Activated T-cell treated with anti-CD3 and anti-CD28 coated beads, Interleukin-2, amount 50 U/mL, for 24 hours (primary cell): ENCODE measurements at regions not wholly inside any gene's neighbourhood (a gene's known extent, or its start where the extent isn't known, plus 50 kb on each side); places are given as distances from the start of the nearest gene placed in this dataset.

Source experiments
- DNase-seq: peaks from one replicate; pipeline ENCODE4 v3.0.0-alpha.2; 2020
- H3K27ac Mint-ChIP-seq: 2 replicates; pipeline ENCODE4 v1.8.0; 2020; ENCODE audit warnings: mild to moderate bottlenecking, mixed read lengths
- H3K27me3 Mint-ChIP-seq: 2 replicates; pipeline ENCODE4 v1.8.0; 2020; ENCODE audit warnings: mixed read lengths
- H3K36me3 Mint-ChIP-seq: 2 replicates; pipeline ENCODE4 v1.8.0; 2020; ENCODE audit warnings: low read depth, mixed read lengths
- H3K4me1 Mint-ChIP-seq: 2 replicates; pipeline ENCODE4 v1.8.0; 2020; ENCODE audit warnings: low read depth, mixed read lengths
- H3K4me3 Mint-ChIP-seq: 2 replicates; pipeline ENCODE4 v1.8.0; 2020; ENCODE audit warnings: mild to moderate bottlenecking, moderate library complexity, mixed read lengths
- H3K9me3 Mint-ChIP-seq: 2 replicates; pipeline ENCODE4 v1.8.0; 2020; ENCODE audit warnings: mixed read lengths

GRCh38 chr5:103498800-103499551, 63.6 kb downstream of the NUDT12 start:
- H3K27me3 Mint-ChIP-seq = peaks cover 30% of the 10 kb centered on the region
- H3K27ac Mint-ChIP-seq = no peak overlapping the region
- no peaks in the 10 kb centered on the region for H3K36me3 Mint-ChIP-seq
- no peak overlapping the region for H3K4me3 Mint-ChIP-seq
- no peaks in the 10 kb centered on the region for H3K4me1 Mint-ChIP-seq
- no peaks in the 10 kb centered on the region for H3K9me3 Mint-ChIP-seq
- DNase-seq = no peak

DNA sequence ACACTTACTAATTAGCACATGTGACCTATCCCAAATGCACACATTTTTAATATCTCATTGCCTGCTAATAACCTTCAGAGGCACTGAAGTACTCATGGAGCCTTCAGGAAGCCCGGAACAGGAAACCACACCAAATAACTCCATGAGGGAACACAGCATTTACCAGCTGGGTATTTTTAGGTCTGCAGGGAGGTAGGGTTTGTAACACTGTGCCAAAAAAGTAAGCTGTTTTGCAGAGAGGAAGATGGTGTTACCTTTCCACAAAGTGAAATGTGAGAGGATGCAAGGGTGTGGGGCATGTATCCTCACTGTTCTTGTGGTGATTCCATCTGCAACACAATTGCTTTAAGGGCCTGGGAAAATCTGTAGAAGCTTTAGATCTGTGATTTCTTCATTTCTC, 64.4 kb downstream of the NUDT12 start:
- no peak for DNase-seq
- Mint-ChIP-seq H3K36me3 (no peaks in the 10 kb centered on the region), H3K27me3 (peaks cover 27% of the 10 kb centered on the region), H3K9me3 (no peaks in the 10 kb centered on the region), H3K27ac (no peak overlapping the region), H3K4me3 (no peak overlapping the region), H3K4me1 (no peaks in the 10 kb centered on the region)

- Mint-ChIP-seq H3K4me3 (no peak overlapping the region), H3K27me3 (peaks cover 27% of the 10 kb centered on the region), H3K9me3 (no peaks in the 10 kb centered on the region), H3K4me1 (no peaks in the 10 kb centered on the region), H3K27ac (no peak overlapping the region), H3K36me3 (no peaks in the 10 kb centered on the region)
- no peak for DNase-seq
These were observed 64.8 kb downstream of the NUDT12 start for GRCh38 chr5:103497781-103498180.

- H3K4me1 Mint-ChIP-seq = peaks cover 2% of the 10 kb centered on the region
- no peaks in the 10 kb centered on the region for H3K36me3 Mint-ChIP-seq
- DNase-seq = no peak
- H3K9me3 Mint-ChIP-seq = no peaks in the 10 kb centered on the region
- no peak overlapping the region for H3K27ac Mint-ChIP-seq
- H3K4me3 Mint-ChIP-seq = no peak overlapping the region
- peaks cover 16% of the 10 kb centered on the region for H3K27me3 Mint-ChIP-seq
These were observed 72.4 kb downstream of the NUDT12 start for GRCh38 chr5:103490030-103490739.

GRCh38 chr5:103489307-103489706, 73.3 kb downstream of the NUDT12 start:
- Mint-ChIP-seq H3K4me1 (peaks cover 2% of the 10 kb centered on the region), H3K27me3 (peaks cover 11% of the 10 kb centered on the region), H3K4me3 (no peak overlapping the region), H3K9me3 (no peaks in the 10 kb centered on the region), H3K27ac (no peak overlapping the region), H3K36me3 (no peaks in the 10 kb centered on the region)
- DNase-seq = no peak

- H3K36me3 Mint-ChIP-seq = no peaks in the 10 kb centered on the region
- peaks cover 2% of the 10 kb centered on the region for H3K4me1 Mint-ChIP-seq
- H3K27ac Mint-ChIP-seq = no peak overlapping the region
- no peaks in the 10 kb centered on the region for H3K9me3 Mint-ChIP-seq
- DNase-seq = no peak
- H3K4me3 Mint-ChIP-seq = no peak overlapping the region
- peaks cover 10% of the 10 kb centered on the region for H3K27me3 Mint-ChIP-seq
These were observed 74.6 kb downstream of the NUDT12 start for GRCh38 chr5:103487822-103488493.

DNA sequence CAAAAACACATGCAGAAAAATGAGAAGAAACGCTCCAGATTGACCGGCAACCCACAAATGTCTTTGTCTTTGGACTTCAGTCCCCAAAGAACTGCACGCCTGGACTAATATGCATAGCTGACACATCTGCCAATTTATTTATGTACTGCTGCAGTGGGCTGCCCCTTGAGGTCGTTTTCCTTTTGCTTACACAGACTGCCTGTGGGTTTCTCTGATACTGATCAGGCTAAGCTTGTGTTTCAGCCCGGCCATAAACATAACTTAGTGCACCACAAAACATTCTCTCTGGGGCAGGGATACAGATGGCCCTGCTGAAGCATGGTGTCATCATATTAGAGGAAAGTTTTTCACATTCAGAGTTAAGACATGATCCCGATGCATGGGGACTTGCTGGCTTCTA, 75.4 kb downstream of the NUDT12 start:
- H3K27ac Mint-ChIP-seq = no peak overlapping the region
- no peak for DNase-seq
- peaks cover 2% of the 10 kb centered on the region for H3K4me1 Mint-ChIP-seq
- no peaks in the 10 kb centered on the region for H3K9me3 Mint-ChIP-seq
- H3K27me3 Mint-ChIP-seq = peaks cover 8% of the 10 kb centered on the region
- no peaks in the 10 kb centered on the region for H3K36me3 Mint-ChIP-seq
- H3K4me3 Mint-ChIP-seq = no peak overlapping the region

DNA sequence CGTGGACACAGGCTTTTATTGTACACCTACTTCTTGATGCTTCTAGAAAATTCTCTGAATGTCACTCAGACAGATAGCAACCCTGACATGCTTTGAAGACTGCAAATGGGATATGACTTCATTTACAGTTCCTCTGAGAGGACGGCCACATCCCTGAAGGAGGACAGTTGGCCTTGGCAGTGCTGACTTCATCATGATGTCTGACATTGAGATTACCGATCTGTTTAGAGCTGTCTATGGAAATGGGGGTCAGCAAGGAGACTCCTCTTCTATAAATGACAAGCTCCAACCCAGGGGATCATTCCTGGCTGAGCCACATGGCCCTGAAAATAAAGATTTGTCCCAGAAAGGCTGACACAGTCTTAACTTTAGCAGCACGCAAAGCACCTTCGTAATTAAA, 75.8 kb downstream of the NUDT12 start:
- Mint-ChIP-seq H3K27ac (no peak overlapping the region), H3K9me3 (no peaks in the 10 kb centered on the region), H3K36me3 (no peaks in the 10 kb centered on the region), H3K4me3 (no peak overlapping the region), H3K4me1 (peaks cover 2% of the 10 kb centered on the region), H3K27me3 (peaks cover 7% of the 10 kb centered on the region)
- no peak for DNase-seq

GRCh38 chr5:103480246-103480645, 82.3 kb downstream of the NUDT12 start:
- DNase-seq = no peak
- Mint-ChIP-seq H3K27me3 (peaks cover 7% of the 10 kb centered on the region), H3K4me1 (no peaks in the 10 kb centered on the region)

DNA sequence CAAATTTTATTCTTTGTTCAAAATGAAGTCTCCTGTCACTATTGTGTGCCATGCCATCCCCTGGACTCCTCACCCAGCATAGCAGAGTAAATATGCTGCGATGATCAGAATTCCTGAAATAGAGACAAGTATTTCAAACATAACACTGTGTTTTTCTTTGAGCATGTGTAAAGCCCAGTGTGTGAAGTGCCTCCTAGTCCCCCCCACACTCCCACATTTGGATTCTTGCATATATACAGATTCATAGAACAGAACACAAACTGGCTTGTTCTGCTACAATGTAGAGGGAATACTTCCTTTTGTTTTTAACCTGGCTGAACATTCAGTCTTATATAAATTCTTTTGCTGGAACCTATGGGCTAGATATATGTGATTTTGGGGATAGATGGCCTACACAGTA, 84.9 kb downstream of the NUDT12 start:
- no peaks in the 10 kb centered on the region for H3K4me1 Mint-ChIP-seq
- peaks cover 11% of the 10 kb centered on the region for H3K27me3 Mint-ChIP-seq
- no peak overlapping the region for H3K27ac Mint-ChIP-seq
- no peak overlapping the region for H3K4me3 Mint-ChIP-seq
- H3K36me3 Mint-ChIP-seq = no peaks in the 10 kb centered on the region
- no peak for DNase-seq
- H3K9me3 Mint-ChIP-seq = no peaks in the 10 kb centered on the region

More at GRCh38 chr5:103480246-103480645, 82.3 kb downstream of the NUDT12 start:
- Mint-ChIP-seq H3K36me3 (no peaks in the 10 kb centered on the region), H3K9me3 (no peaks in the 10 kb centered on the region), H3K27ac (no peak overlapping the region), H3K4me3 (no peak overlapping the region)

DNA sequence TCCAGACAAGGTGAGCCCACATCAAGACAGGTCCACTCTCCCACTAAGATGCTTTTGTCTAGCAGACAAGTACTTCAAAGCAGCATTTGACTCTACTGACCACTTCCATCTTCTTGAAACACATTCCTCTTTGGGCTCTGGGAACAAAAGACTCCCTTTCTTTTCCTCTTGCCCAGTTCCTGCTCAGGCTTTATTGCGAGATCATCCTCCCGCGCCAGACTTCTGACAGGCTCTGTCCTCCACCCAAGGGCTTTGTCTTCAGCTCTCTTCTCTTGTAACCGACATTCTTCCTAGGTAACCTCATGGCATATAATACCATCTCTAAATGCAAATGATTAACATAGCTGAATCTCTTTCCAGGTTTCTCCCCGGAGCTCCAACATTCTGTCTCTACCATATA, 85.8 kb downstream of the NUDT12 start:
- peaks cover 11% of the 10 kb centered on the region for H3K27me3 Mint-ChIP-seq
- no peak overlapping the region for H3K4me3 Mint-ChIP-seq
- no peaks in the 10 kb centered on the region for H3K9me3 Mint-ChIP-seq
- no peaks in the 10 kb centered on the region for H3K36me3 Mint-ChIP-seq
- H3K27ac Mint-ChIP-seq = no peak overlapping the region
- DNase-seq = no peak
- H3K4me1 Mint-ChIP-seq = no peaks in the 10 kb centered on the region

DNA sequence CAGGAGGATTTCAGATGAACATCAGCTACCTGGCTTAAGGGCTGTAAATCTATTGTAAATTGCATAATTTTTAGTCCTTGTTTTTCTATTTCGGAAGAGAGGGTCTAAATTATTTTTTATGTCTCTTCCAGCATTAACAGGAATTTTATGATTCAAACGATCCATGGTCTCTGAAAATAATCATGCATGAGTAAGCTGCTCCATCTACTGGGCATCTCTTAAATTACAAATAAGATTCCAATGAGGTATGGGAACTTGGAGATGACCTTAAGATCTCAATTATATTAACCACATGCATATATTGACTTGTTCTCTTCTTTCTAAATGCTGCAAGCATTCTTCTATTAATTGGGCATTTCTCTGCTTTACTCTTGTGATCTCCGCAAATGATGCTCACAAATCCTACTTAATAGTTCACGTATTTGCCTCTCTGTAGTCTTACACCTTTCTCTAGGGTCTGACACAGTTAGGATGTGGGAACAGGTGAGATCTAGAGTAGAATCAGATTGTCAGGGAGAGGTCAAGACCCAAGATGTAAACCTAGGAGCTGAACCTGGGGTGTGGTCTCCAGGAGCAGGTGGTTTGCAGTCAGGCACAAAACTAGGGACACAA, 86.9 kb downstream of the NUDT12 start:
- no peaks in the 10 kb centered on the region for H3K9me3 Mint-ChIP-seq
- DNase-seq = no peak
- no peak overlapping the region for H3K27ac Mint-ChIP-seq
- no peaks in the 10 kb centered on the region for H3K4me1 Mint-ChIP-seq
- H3K4me3 Mint-ChIP-seq = no peak overlapping the region
- no peaks in the 10 kb centered on the region for H3K36me3 Mint-ChIP-seq
- peaks cover 18% of the 10 kb centered on the region for H3K27me3 Mint-ChIP-seq

DNA sequence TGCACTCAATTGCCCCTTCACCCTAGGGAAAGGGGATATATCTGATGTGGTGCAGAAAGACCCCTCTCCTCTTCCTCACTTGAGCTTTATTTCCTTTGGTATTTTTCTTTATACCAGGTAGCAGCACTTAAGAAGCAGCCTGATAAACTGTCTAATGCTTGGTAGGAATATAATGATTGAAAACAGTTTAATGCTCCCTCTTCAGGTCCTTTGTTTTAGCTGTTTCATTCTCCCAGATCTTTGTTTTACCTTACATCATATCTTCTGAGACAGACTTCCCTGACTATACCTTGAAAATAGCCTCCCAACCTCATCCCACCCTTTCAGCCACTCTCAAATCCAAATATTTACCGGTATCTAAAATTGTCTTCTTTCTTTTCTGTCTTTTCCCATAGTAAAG, 87.9 kb downstream of the NUDT12 start:
- Mint-ChIP-seq H3K4me1 (no peaks in the 10 kb centered on the region), H3K4me3 (no peak overlapping the region), H3K27me3 (peaks cover 18% of the 10 kb centered on the region), H3K36me3 (no peaks in the 10 kb centered on the region), H3K9me3 (no peaks in the 10 kb centered on the region), H3K27ac (no peak overlapping the region)
- DNase-seq = no peak

GRCh38 chr5:103473725-103474124, 88.9 kb downstream of the NUDT12 start:
- H3K27me3 Mint-ChIP-seq = peaks cover 18% of the 10 kb centered on the region
- no peaks in the 10 kb centered on the region for H3K36me3 Mint-ChIP-seq
- no peaks in the 10 kb centered on the region for H3K4me1 Mint-ChIP-seq
- H3K4me3 Mint-ChIP-seq = no peak overlapping the region
- H3K9me3 Mint-ChIP-seq = no peaks in the 10 kb centered on the region
- no peak for DNase-seq
- no peak overlapping the region for H3K27ac Mint-ChIP-seq

GRCh38 chr5:103472830-103473229, 89.8 kb downstream of the NUDT12 start:
- no peaks in the 10 kb centered on the region for H3K36me3 Mint-ChIP-seq
- H3K4me1 Mint-ChIP-seq = no peaks in the 10 kb centered on the region
- no peak overlapping the region for H3K4me3 Mint-ChIP-seq
- H3K9me3 Mint-ChIP-seq = no peaks in the 10 kb centered on the region
- no peak overlapping the region for H3K27ac Mint-ChIP-seq
- H3K27me3 Mint-ChIP-seq = peaks cover 18% of the 10 kb centered on the region
- DNase-seq = no peak
